ENCODE measurements at regions not wholly inside any gene's neighbourhood (a gene's known extent, or its start where the extent isn't known, plus 50 kb on each side); places are given as distances from the start of the nearest gene placed in this dataset.

DNA sequence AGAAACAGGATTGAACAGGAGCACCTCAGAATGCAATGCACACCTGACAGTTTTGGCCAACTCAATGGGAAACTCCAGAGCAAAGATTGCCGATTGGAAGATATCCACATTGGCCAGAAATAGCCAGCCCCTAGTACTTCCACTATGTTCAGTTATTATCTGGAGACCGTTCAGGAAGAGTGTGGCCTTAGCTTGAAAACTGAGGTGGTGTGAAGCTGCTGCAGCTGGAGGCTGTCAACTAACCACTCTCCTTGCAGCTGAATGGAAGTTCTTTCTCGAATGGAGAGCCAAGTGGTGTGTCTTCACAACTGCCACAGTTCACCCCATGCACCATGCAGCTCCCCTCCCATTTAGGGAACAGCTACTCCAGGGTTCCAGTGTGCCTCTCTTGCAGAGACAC lies 61.9 kb upstream of the DHX40 start:
- no peak for FAIRE-seq
- TF ChIP-seq, protein P1, sequence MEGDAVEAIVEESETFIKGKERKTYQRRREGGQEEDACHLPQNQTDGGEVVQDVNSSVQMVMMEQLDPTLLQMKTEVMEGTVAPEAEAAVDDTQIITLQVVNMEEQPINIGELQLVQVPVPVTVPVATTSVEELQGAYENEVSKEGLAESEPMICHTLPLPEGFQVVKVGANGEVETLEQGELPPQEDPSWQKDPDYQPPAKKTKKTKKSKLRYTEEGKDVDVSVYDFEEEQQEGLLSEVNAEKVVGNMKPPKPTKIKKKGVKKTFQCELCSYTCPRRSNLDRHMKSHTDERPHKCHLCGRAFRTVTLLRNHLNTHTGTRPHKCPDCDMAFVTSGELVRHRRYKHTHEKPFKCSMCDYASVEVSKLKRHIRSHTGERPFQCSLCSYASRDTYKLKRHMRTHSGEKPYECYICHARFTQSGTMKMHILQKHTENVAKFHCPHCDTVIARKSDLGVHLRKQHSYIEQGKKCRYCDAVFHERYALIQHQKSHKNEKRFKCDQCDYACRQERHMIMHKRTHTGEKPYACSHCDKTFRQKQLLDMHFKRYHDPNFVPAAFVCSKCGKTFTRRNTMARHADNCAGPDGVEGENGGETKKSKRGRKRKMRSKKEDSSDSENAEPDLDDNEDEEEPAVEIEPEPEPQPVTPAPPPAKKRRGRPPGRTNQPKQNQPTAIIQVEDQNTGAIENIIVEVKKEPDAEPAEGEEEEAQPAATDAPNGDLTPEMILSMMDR (IDR thresholded peaks at IDR 0.05; ENCODE audit: insufficient read depth, missing control alignments), result no peak

GRCh38 chr17:59504821-59505220 lies 60.6 kb upstream of the DHX40 start:
- no peak for FAIRE-seq
- TF ChIP-seq, protein P1 (IDR thresholded peaks at IDR 0.05; ENCODE audit: insufficient read depth, missing control alignments), result no peak
- DNase-seq (ENCODE audit: insufficient read length, low spot score), result no peak

More for the DNA sequence above, 61.9 kb upstream of the DHX40 start:
- DNase-seq (ENCODE audit: insufficient read length, low spot score), result no peak

- FAIRE-seq (no peak), DNase-seq (ENCODE audit: insufficient read length, low spot score) (no peak)
- TF ChIP-seq, protein P1 (IDR thresholded peaks at IDR 0.05; ENCODE audit: insufficient read depth, missing control alignments), result no peak
Observed at GRCh38 chr17:59505610-59506276, 59.7 kb upstream of the DHX40 start.

GRCh38 chr17:59506894-59507726 lies 58.3 kb upstream of the DHX40 start:
- TF ChIP-seq, protein P1 (IDR thresholded peaks at IDR 0.05; ENCODE audit: insufficient read depth, missing control alignments), result no peak
- DNase-seq (ENCODE audit: insufficient read length, low spot score), result no peak

GRCh38 chr17:59508999-59509625 lies 56.3 kb upstream of the DHX40 start:
- DNase-seq (ENCODE audit: insufficient read length, low spot score) (no peak), FAIRE-seq (no peak)
- TF ChIP-seq, protein P1 (IDR thresholded peaks at IDR 0.05; ENCODE audit: insufficient read depth, missing control alignments), result no peak

More at GRCh38 chr17:59506894-59507726, 58.3 kb upstream of the DHX40 start:
- no peak for FAIRE-seq

GRCh38 chr17:59510611-59511010 lies 54.8 kb upstream of the DHX40 start:
- FAIRE-seq (no peak), DNase-seq (ENCODE audit: insufficient read length, low spot score) (no peak)
- TF ChIP-seq, protein P1 (IDR thresholded peaks at IDR 0.05; ENCODE audit: insufficient read depth, missing control alignments), result no peak

Measured in D721Med (cell line).